ENCODE measurements at regions not wholly inside any gene's neighbourhood (a gene's known extent, or its start where the extent isn't known, plus 50 kb on each side); places are given as distances from the start of the nearest gene placed in this dataset.

- TF ChIP-seq EZH2 (IDR thresholded peaks at IDR 0.05; ENCODE audit: low read depth) (no peak), CTCF (conservative IDR thresholded peaks at IDR 0.05) (no peak)
Measured at GRCh38 chr3:90041995-90042394, 934.6 kb downstream of the EPHA3 start.
